Activated gamma-delta T cell treated with Interleukin-2 at 50 U/mL for 16 hours (primary cell): ENCODE measurements at regions not wholly inside any gene's neighbourhood (a gene's known extent, or its start where the extent isn't known, plus 50 kb on each side); places are given as distances from the start of the nearest gene placed in this dataset.
"Not testable (repeated sequence)": the region's sequence is repeated elsewhere in the genome, so short reads cannot be mapped to it uniquely, and the experiment has no call there.

Source experiments
- DNase-seq: peaks from one replicate; pipeline ENCODE4 v3.0.0-alpha.2; 2020

GRCh38 chr14:58961045-58961731 lies 227.3 kb upstream of the DAAM1 start:
- DNase-seq, result no peak

- DNase-seq, result no peak
Measured at GRCh38 chr14:58963873-58964597, 224.4 kb upstream of the DAAM1 start.

GRCh38 chr14:58964598-58964928 lies 223.9 kb upstream of the DAAM1 start:
- DNase-seq, result no peak

GRCh38 chr14:58965601-58966000 lies 222.9 kb upstream of the DAAM1 start:
- DNase-seq, result no peak

GRCh38 chr14:58966997-58967396 lies 221.5 kb upstream of the DAAM1 start:
- DNase-seq, result no peak

- no peak for DNase-seq
Measured at GRCh38 chr14:58969951-58970751, 218.3 kb upstream of the DAAM1 start.

- no peak for DNase-seq
Measured at GRCh38 chr14:58972233-58973017, 216.0 kb upstream of the DAAM1 start.

GRCh38 chr14:58977366-58977765 lies 211.1 kb upstream of the DAAM1 start:
- DNase-seq, result no peak

GRCh38 chr14:58978343-58978742 lies 210.1 kb upstream of the DAAM1 start:
- DNase-seq, result no peak

GRCh38 chr14:58979325-58979724 lies 209.1 kb upstream of the DAAM1 start:
- no peak for DNase-seq

GRCh38 chr14:58981840-58982239 lies 206.6 kb upstream of the DAAM1 start:
- no peak for DNase-seq

GRCh38 chr14:58985786-58986185 lies 202.7 kb upstream of the DAAM1 start:
- no peak for DNase-seq

GRCh38 chr14:58987591-58987990 lies 200.9 kb upstream of the DAAM1 start:
- DNase-seq, result no peak

GRCh38 chr14:58992935-58993334 lies 195.5 kb upstream of the DAAM1 start:
- no peak for DNase-seq

GRCh38 chr14:58994130-58994529 lies 194.3 kb upstream of the DAAM1 start:
- DNase-seq, result no peak

GRCh38 chr14:59004012-59004411 lies 184.5 kb upstream of the DAAM1 start:
- no peak for DNase-seq

- DNase-seq, result not testable (repeated sequence)
Measured at GRCh38 chr14:59006179-59006578, 182.3 kb upstream of the DAAM1 start.

GRCh38 chr14:59009967-59010366 lies 178.5 kb upstream of the DAAM1 start:
- no peak for DNase-seq

GRCh38 chr14:59013672-59014298 lies 174.7 kb upstream of the DAAM1 start:
- no peak for DNase-seq

GRCh38 chr14:59015482-59015881 lies 173.0 kb upstream of the DAAM1 start:
- DNase-seq, result no peak

GRCh38 chr14:59017285-59017965 lies 171.0 kb upstream of the DAAM1 start:
- DNase-seq, result no peak

GRCh38 chr14:59018460-59018859 lies 170.0 kb upstream of the DAAM1 start:
- no peak for DNase-seq
